ENCODE measurements at regions not wholly inside any gene's neighbourhood (a gene's known extent, or its start where the extent isn't known, plus 50 kb on each side); places are given as distances from the start of the nearest gene placed in this dataset.

DNA sequence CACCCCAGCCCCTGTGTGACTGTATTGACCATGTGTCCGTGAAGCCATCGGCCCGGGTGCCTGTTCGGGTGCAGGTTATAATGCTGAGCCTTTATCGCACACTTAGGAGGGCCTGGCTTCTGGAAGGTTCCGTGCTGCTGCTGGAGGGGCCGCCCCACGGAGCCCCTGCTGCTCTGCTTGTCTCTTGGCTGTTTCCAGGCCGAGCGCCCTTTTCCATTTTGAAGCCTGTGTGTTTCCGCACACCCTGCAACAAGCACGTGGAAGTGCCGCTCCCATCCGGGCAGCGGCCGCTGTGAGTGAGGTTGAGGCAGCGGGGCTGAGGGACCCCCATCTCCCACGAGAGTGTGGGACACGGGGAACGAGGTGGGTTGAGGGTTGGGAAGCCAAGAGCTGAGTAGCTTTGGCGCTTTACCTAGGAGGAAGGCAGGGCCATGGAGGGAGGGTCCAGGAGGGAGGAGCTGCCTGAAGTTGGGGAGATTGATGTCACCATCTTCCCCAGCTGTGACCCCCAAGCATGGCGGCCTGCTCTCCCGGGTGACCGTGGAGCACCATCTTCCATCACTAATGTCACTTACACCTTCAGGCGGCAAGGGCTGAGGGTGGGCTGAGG lies 200.1 kb upstream of the GSE1 start:
- ATAC-seq (no peak), DNase-seq (peak in 1 of 2 donors; percentile 8)
- Histone ChIP-seq H3K4me3 (no peak overlapping the region), H3K36me3 (no peaks in the 10 kb centered on the region), H3K4me1 (peaks cover 8 to 12% of the 10 kb centered on the region in 2 donors), H3K27me3 (no peaks in the 10 kb centered on the region), H3K9me3 (no peaks in the 10 kb centered on the region), H3K27ac (no peak overlapping the region)
- in situ Hi-C loops (cut with MboI; ENCODE audit: low sequenced_read_pairs in 4 of 4): loop anchor here (10.0 to 25.0 kb wide), 2 partner anchors 192 to 299 kb away; no protein-coding TSS in a partner anchor
- TF ChIP-seq, protein P1, sequence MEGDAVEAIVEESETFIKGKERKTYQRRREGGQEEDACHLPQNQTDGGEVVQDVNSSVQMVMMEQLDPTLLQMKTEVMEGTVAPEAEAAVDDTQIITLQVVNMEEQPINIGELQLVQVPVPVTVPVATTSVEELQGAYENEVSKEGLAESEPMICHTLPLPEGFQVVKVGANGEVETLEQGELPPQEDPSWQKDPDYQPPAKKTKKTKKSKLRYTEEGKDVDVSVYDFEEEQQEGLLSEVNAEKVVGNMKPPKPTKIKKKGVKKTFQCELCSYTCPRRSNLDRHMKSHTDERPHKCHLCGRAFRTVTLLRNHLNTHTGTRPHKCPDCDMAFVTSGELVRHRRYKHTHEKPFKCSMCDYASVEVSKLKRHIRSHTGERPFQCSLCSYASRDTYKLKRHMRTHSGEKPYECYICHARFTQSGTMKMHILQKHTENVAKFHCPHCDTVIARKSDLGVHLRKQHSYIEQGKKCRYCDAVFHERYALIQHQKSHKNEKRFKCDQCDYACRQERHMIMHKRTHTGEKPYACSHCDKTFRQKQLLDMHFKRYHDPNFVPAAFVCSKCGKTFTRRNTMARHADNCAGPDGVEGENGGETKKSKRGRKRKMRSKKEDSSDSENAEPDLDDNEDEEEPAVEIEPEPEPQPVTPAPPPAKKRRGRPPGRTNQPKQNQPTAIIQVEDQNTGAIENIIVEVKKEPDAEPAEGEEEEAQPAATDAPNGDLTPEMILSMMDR (IDR thresholded peaks at IDR 0.05 in 4 of 5, conservative IDR thresholded peaks at IDR 0.05 in 1 of 5): no peak
- no peak for TF ChIP-seq POLR2A (IDR thresholded peaks at IDR 0.05)
- intact Hi-C loops (cut with DNase I; ENCODE audit: low total_unique reads): no loop called here

DNA sequence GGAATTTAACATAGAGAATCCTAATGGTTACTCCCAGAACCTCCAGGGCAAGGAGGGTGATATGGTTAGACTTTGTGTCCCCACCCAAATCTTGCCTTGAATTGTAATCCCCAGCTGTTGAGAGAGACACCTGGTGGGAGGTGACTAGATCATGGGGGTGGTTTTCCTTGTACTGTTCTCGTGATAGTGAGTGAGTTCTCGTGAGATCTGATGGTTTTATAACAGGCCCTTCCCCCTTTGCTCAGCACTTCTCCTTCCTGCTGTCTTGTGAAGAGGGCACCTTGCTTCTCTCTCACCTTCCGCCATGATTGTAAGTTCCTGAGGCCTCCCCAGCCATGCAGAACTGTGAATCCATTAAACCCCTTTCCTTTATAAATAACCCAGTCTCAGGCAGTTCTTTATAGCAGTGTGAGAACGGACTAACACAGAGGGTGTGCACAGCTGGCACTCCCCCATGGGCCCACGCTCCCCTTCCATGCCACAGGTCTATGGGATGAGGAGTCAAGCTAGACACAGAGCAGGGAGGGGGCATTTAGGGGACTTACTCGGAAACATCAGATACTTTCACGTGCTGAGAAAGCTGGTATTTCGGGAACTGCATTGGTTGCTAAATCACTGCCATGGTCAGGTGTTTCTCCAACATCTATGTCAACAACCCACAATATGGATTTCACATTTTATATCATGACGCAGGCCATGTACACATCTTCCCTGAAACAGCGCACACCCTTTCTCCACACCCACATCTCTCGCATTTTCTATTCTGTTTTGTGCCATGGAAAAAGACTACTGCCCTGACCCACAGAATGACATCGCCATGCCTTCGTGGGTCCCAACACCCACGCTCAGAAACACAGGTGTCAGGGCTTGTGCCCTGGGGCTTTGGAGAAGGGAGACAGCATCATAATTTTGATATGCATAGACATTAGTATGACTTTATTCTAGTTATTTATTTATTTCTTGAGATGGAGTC lies 199.1 kb upstream of the GSE1 start:
- in situ Hi-C loops (cut with MboI; ENCODE audit: low sequenced_read_pairs in 4 of 4) (loop anchor here (10.0 to 25.0 kb wide), 2 partner anchors 191 to 298 kb away; no protein-coding TSS in a partner anchor), intact Hi-C loops (cut with DNase I; ENCODE audit: low total_unique reads) (no loop called here)
- H3K4me3 ChIP-seq: no peak overlapping the region

DNA sequence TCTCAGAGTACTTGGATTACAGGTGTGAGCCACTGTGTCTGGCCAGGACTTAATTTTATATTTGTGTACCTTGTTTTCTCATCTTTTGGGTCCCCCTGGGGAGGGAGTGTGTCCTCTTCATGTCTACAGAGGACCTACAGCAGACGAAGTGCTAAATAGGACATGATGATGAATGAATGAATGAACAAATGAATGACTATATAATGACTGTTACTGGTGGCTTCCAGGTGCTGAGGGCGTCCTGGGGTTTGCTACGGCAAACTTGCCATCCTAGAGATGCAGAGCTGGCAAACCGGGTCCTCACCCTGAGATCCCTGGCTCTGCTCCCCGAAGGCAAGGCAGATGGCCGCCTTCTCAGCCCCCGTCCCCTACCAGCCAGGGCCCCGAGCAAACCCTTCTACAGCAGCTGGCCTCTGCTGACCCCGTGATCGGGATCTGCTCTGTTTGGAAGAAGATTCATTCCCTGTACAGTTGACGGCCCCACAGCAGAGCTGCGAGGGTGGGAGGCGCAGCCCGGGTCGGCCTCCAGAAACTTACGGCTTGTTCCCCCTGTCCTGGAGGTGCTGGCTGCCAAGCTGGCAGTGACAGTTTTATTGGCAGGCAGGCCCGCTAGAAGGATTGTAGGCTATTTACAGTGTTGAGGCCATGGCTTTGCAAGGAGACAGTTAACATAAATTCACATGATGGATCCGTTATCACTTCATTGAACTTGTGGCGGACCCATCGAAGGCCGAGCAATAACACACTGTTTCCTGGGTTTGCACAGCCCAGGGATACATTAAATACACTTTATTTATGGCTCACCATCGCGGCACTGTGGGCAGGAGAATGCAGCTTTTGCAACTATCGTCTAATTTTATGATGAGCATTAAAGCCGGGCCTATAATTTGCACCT lies 197.7 kb upstream of the GSE1 start:
- DNase-seq (peak in 1 of 2 donors; percentile 23), ATAC-seq (no peak)
- no peak for TF ChIP-seq POLR2A (IDR thresholded peaks at IDR 0.05)
- TF ChIP-seq, protein P1 (IDR thresholded peaks at IDR 0.05 in 4 of 5, conservative IDR thresholded peaks at IDR 0.05 in 1 of 5): no peak
- Histone ChIP-seq H3K27me3 (no peaks in the 10 kb centered on the region), H3K9me3 (no peaks in the 10 kb centered on the region), H3K27ac (no peak overlapping the region), H3K4me1 (peaks cover 8 to 12% of the 10 kb centered on the region in 2 donors), H3K4me3 (no peak overlapping the region), H3K36me3 (no peaks in the 10 kb centered on the region)
- in situ Hi-C loops (cut with MboI; ENCODE audit: low sequenced_read_pairs in 4 of 4): loop anchor here (5.0 to 25.0 kb wide), 3 partner anchors 189 to 297 kb away; no protein-coding TSS in a partner anchor
- intact Hi-C loops (cut with DNase I; ENCODE audit: low total_unique reads): loop anchor here (1.0 to 5.0 kb wide), 4 partner anchors 59 to 195 kb away; no protein-coding TSS in a partner anchor

More for the DNA sequence above, 199.1 kb upstream of the GSE1 start:
- Histone ChIP-seq H3K27ac (no peak overlapping the region), H3K9me3 (no peaks in the 10 kb centered on the region), H3K36me3 (no peaks in the 10 kb centered on the region), H3K27me3 (no peaks in the 10 kb centered on the region), H3K4me1 (peaks cover 8 to 12% of the 10 kb centered on the region in 2 donors)
- no peak for TF ChIP-seq POLR2A (IDR thresholded peaks at IDR 0.05)
- TF ChIP-seq, protein P1 (IDR thresholded peaks at IDR 0.05 in 4 of 5, conservative IDR thresholded peaks at IDR 0.05 in 1 of 5): no peak
- ATAC-seq (no peak), DNase-seq (no peak)
